ENCODE measurements at regions not wholly inside any gene's neighbourhood (a gene's known extent, or its start where the extent isn't known, plus 50 kb on each side); places are given as distances from the start of the nearest gene placed in this dataset.
"Not testable (repeated sequence)": the region's sequence is repeated elsewhere in the genome, so short reads cannot be mapped to it uniquely, and the experiment has no call there.

DNA sequence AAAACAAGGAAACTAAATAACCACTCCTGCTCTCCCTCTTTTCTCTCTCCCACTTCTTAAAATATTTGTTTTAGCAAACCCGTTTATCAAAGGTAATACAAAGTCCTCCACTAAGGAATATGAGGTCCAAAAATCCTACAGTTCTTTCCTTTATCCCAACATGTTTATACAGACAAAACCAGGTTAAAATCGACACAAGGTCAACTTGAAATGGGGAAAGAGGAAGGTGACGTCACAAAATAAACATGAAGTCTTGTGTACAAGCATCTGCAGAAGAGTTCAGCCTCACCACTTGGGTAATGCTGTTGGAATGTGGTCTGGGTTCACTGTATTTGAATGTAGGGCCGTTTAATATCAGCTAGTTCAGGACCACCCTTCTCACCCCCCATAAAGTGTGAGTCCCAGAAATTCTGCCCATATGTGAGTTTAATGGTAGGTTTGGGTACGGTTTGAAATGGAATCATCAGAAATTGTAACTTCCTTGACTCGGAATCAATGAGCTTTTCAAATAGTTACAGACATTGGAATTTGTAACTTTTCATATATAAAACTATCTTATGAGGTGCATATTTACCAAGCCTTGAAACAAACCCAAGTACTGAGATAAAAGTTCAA, 120.0 kb upstream of the SLC38A2 start:
- no peak for DNase-seq (ENCODE audit: low spot score)

DNA sequence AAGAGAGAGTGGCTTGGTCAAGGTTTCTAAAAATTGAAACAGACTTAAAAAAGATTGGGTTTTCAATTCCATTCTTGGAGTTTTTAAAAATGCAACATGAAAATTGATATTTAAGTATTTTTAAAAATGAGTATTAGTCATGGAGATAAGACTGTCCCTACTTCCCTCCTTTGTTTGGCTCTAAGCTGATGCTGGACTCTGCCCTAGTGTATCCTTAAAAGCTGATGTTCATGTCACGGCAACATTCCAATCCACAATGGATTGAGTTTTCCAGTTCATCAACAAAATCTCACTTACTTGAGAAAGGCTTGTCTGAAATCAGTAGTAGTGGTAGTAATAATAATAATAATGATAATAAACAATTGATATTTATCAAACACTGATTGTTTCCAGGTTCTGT, 119.0 kb upstream of the SLC38A2 start:
- DNase-seq (ENCODE audit: low spot score): no peak

DNA sequence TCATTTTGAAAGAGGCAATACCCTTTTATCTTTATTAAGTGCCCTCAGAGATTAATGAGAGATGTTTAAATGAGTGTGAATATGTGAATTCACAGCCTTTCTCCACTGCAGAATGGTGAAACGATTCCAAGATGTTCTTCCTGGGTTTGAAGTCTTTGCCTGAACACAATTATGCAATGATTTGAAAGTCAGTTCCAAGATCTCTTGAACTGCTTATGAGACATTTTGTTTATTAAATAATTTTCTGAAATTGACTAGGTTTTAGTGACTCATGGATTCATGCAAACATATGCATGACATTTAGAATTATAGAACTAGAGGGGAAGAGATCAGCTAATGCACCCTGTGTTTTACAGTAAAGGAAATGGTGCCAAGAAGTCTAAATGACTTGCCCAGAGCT, 118.1 kb upstream of the SLC38A2 start:
- DNase-seq (ENCODE audit: low spot score): no peak

DNA sequence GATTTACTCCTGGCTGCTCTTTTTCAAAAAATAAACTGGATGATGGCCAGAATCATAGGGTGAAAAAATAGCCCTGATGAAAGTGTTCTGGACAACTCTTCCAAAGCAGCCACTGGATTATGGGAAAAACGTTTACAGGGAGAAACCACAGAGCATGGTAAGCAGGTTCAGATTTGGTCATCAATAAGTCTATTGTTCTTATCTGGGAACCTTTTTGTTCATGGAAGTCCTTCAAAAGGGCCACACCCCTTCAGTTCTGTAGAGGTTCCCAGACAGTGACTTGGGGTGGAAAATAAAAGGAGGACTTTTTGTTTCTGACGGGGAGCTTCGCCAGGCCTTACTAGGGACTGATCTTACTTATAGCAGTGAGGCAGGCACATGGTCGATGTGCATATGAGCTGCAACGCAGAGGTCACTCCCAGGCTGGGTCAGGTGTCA, 117.4 kb upstream of the SLC38A2 start:
- no peak for DNase-seq (ENCODE audit: low spot score)

DNA sequence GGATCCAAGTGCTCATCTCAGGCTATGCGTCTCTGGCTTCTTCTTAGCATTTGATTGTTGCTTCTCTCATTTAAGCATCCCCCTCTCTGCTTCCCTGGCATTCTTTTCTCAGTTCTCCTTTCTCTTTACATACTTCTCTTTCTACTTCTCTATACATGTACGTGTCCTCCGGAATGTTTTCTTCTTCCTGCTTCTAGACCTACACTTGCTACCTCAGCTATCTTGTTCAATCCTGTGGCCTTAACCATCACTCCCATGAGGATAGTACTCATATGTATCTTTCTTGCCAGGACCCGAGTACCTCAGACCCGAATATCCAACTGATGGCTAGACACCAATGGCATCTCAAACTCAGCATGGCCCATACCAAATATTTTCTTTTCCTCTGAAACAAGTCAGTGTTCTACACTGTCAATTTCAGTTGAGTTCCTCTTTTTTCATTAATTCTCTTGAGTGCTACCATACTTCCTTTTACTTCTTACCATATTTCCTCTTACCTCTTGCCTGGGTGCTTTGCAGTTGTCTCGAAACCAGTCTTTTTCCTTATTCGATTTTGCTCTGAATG, 115.1 kb upstream of the SLC38A2 start:
- no peak for DNase-seq (ENCODE audit: low spot score)

DNA sequence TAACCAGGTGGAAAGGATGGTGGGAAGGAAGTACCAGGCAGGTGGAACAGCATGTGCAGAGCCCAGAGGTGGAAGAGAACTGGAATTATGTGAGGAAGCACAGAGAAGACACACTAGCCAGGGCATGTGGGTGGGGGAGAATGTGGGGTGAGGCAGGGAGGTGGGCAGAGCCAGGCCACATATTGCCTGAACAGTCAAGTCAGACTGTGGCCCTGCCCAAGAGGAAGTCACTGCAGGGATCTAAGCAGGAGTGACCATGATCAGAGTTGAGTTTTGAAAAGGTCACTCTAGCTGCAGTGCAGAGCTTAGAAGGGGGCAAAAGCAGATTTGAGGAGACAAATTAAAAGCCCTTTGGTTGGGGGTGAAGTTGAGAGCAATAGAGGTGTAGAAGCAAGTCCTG, 114.0 kb upstream of the SLC38A2 start:
- DNase-seq (ENCODE audit: low spot score): no peak

DNA sequence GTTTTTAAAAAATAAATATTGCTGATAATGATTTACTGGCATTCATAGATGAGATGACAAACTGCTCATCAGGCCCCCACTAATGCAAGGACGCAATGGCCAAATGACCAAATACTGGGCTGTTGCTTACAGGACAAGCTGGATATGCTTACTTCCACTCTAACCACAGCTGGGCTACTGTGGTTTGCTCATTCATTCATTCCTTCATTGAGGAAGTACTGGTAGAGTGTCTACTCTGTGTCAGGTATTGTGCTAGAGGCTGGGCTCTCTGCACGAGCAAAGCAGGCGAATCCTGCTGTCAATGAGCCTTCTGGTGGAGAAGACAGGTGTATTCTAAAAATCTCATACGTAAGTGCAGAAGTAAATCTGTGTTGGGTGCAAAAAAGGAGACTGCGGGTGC, 113.3 kb upstream of the SLC38A2 start:
- no peak for DNase-seq (ENCODE audit: low spot score)

DNA sequence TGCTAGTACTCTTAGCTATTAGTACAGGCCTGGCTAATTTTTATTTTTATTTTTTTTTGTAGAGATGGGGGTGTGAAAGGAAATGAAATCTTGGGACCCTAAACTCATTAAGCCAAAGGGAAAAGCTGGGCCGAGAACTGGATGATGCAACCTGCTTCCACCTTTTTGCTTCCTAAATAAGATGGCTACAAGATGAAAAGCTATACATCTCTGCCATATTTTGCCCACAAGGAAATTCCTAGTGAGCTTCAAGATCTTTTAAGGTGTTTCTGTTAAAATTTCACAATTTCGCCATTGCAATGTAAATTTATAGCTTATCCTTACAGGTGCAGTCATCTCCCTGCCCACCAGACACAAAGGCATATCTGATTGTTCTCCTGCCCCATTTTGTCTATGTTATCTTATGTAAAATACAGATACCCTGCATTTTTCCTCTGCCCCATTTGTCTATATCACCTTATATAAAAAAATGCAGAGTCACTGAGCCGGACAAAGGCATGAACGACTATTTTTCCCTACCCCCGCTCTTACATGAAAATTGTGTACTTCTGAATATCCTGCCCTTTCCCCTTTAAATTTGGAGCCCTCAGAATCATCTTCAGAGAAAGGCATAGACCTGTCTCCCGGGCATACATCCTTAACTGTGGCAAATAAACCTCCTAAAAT, 112.0 kb upstream of the SLC38A2 start:
- no peak for DNase-seq (ENCODE audit: low spot score)

DNA sequence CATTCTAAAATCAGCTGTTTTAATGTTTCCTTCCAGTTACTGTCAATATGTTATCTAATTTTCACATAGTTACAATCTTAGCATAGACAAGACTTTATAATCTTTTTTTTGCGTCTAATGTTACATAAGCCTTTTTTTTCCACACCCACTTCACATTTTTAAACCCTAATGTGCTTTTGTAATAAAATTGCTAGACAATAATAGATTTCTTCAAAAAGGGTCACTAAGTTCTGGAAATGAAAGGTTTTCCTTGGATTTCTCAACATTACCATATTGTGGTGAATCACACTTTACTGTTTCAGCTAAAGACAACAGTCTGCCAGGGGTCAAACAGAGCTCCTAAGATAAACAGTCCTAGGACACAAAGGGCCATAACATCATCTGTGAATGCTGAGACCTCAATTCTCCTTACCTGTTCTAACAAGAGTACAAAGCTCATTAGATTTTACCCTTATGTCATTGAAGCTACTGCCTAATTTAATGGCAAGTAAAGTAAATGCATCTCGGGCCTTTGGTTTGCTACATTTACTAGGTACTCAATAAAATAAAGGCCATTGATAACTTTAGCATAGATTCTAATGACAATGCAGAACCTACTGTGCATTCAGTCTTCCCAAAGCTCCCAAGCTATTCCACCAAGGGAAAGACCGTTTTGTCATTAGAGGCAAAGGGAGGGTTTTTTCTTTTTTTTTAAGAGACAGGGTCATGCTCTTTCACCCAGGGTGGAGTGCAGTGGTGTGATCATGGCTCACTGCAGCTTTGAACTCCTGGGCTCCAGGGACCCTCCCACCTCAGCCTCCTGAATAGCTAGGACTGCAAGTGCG, 111.2 kb upstream of the SLC38A2 start:
- no peak for DNase-seq (ENCODE audit: low spot score)

DNA sequence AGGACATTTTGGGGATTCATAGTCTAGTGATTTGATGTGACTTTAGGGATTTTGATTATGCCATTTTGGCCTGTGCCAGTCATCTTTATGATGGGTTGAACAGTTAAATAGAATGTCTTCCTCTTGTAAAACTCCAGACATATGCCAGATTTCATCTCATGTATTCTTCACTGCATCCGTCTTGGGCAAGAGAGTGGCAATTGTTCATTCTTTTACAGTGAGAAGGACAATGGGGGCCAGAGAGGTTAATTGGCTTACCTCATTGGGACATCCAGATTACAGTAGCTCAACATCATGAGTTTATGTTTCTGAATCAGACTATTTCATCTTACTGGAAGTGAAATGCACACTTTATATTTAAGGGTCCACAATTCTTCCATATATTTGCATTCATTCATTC, 108.2 kb upstream of the SLC38A2 start:
- DNase-seq (ENCODE audit: low spot score): no peak

DNA sequence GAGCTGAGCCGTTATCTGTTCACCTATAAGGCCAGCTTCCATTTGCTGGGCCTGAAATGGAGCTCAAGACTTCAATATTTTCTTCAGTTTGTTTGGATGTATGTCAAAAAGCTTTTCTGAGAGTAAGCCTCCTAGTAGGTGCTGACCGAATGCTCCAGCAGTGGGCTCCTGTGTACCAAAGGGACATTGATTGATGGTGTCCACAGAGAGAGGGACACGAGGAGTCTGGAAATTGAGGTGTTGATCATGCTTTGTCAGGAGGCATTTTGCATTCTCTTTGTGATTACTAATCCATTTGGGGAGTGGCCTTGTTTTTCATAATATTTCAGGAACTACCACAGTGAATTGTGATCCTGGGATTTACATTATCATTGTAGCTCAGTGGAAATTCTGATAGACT, 107.7 kb upstream of the SLC38A2 start:
- no peak for DNase-seq (ENCODE audit: low spot score)

DNA sequence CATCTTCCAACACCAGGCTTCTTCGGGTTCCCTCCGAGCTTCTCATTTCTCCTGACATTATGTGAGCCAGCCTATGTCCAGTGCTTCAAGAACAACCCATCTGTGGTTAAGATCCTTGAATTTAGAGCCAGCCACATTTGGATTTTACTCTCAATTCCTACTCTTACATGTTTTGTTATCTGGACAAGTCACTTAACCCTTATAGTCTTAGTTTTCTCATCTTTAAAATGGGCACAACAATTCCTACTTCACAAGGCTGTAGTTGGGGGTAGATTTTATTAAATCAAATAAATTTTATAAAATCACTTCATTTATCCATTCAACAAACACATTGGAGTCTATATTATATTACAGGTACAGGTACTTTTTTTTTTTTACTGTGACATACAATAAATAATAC, 105.5 kb upstream of the SLC38A2 start:
- DNase-seq (ENCODE audit: low spot score): no peak

DNA sequence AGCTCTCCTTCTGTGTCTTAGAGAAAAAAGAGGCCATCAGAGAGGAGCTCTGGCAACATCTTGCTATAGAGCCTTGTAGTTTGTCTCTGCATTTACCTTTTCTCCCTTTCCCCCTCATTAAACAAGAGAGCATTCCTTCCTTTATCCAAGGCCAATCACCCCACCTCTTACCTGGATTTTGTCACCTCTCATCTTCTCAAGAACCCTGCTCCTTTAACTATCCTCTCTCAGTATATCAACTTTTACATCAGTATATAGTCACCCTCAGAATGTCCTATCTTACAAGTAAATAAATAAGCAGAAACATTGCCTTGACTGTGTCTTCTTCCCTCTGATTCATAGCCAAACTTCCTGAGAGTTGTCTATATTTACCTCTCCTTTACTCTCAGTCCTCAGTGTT, 105.0 kb upstream of the SLC38A2 start:
- no peak for DNase-seq (ENCODE audit: low spot score)

DNA sequence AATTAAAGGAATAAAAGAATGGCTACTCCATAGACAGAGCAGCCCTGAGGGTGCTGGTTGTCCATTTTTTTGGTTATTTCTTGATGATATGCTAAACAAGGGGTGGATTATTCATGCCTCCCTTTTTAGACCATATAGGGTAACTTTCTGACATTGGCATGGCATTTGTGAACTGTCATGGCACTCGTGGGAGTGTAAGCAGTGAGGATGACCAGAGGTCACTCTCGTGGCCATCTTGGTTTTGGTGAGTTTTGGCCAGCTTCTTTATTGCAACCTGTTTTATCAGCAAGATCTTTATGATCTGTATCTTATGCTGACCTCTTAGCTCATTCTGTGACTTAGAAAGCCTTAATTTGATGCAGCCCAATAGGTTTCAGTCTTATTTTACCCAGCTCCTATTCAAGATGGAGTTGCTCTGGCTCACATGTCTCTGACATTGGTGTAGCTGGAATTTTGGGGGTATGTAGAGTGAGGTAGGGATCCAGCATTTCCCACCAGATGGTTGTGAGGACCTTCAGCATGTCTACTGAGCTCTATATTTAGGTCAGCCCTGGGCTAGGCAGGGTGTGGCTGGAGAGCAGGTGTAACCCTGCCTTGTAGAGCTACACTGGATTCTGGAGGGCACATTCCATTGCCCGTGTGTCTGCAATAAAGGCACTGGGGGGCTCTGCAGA, 103.5 kb upstream of the SLC38A2 start:
- DNase-seq (ENCODE audit: low spot score): no peak

DNA sequence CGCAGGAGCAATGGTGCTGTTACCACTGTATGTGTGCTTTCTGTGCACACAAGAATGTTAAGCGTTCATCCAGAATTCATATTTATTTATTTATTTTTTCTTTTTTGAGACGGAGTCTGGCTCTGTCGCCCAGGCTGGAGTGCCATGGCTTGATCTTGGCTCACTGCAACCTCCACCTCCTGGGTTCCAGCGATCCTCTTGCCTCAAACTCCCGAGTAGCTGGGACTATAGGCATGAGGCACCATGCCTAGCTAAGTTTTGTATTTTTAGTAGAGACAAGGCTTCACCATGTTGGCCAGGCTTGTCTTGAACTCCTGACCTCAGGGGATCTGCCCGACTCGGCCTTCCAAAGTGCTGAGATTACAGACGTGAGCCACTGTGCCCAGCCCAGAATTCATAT, 101.8 kb upstream of the SLC38A2 start:
- not testable (repeated sequence) for DNase-seq (ENCODE audit: low spot score)

DNA sequence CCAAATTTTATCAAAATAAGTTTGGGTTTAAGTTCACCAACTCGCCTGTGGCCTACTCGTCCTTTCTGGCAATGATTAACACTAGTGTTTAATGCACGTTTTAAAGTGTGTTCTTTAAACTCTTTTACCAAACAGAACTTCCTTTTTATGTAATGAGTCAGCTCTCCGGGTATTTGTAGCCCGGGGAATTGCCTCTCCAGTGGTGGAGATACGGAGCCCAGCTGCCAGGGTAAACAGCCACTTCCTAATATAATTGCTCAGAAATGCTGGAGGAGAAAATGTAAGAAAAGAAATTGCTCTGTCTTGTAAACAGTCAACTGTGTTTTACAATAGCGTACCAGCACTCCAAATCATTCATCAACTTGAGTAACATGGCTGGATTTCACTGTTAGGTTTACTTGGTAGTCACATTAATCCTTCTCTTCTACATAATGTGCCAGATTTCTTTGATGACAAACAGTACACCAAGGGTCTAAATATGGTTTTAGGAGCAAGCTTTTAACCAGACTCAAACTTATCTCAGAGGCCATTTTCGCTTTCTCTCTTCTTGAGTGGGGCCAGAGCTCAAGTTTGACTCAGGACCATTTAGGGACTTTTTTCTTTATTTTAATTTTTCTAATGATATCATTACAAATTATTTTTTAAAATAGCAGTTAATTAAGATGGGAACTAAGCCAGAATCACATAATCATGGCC, 101.2 kb upstream of the SLC38A2 start:
- DNase-seq (ENCODE audit: low spot score): no peak

DNA sequence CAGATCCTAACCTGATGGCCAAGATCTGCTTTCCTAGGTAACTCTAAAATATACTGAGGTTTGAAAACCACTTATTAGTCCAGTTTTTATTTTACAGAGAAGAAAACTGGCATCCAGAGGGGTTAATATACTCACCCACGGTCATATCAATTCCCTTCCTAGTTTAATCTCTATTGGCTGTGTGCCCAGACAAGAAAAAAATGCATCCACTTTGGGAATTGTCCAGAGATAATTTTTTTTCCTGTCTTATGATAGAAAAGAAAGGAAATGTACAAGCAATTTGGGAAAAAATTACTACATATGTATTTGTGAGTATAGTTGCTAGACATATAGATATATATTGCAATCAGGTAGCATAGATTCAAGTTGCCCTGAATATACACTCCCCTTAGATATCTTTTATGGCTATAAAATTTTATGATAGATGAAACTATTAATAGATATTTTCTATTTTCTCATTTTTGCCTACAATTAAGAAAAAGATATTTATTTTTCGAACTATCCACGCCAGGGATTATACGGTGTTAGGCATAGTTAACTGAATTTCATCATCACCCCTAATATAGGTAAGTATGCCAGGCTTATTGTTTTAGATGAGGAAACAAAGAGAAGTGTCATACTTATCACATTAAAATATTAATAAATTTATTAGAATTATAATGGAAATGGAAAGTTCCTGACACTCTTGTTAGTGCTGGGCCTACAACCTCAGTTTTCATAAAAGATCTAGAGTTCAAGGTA, 100.5 kb upstream of the SLC38A2 start:
- no peak for DNase-seq (ENCODE audit: low spot score)

DNA sequence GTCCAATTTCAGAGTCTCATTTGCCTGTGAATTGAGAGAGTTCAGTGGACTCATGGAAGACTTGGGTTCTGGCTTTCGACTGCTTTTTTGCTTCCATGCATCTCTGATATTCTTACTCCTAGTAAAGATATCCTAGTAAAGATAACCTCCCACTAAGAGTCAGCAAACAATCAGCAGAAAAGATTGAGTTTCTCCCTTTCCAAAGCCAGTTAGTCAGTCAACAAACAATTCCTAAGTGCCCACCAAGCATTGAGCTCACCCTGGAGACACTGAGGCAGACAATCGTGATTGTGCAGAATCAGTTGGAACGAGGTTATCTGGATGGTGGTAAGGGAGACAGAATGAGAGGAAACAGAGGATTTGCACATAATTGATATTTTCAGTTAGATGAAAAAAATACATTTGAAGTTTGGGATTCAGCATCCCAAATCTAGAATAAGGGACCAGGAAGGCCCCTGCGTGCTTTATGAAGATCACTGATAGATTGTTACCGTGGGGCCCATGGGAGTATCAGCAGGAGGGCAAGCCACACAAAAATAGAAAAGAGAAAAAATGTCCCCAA, 99.7 kb upstream of the SLC38A2 start:
- DNase-seq (ENCODE audit: low spot score): no peak

DNA sequence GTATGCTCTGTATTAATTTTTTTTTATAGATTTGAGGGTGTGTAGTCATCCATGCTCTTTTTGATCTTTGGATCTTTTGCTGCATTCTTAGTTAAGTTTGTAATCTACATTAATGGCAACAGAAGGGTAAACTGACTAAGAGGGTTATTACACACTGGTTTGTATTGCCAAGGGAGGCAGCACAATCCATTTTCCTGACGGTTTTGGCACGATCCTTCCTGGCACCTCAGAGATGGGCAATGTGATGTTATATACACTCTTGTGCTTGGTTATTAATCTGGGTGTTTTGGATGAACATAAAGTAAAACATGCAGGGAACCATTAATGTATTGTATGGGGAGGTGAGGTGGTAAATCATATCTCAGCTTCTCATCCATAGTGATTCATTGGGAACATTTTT, 98.8 kb upstream of the SLC38A2 start:
- no peak for DNase-seq (ENCODE audit: low spot score)

DNA sequence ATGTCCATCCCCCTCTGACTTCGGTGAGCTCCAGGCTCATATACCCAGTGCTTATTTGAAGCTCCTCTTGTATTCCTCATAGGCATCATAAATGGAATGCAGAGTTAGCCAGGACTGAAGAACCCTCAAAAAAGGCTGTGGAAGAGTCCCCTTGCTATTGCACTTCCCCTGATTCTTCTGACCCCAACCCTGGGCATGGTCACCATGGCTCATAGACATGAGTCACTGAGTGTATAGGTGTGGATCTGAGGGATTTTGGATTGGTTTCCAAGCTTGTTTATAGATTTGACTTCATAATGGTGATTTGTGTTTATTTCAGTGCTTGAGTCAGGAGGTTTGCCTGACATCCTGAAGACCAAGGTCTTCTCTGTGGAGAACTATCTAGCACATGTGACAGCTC, 98.4 kb upstream of the SLC38A2 start:
- no peak for DNase-seq (ENCODE audit: low spot score)
